NCI-H2196 treated with DMSO at 0.1 percent for 48 hours (cell line): ENCODE measurements at regions not wholly inside any gene's neighbourhood (a gene's known extent, or its start where the extent isn't known, plus 50 kb on each side); places are given as distances from the start of the nearest gene placed in this dataset.
A peak's percentile ranks its signal among the peaks of the same experiment; 100 is the strongest.

ENCODE experiments used
- DNase-seq: peaks from one replicate; lab custom pipeline; 2025; ENCODE audit not compliant: unreplicated experiment; lab: John Stamatoyannopoulos, UW

DNA sequence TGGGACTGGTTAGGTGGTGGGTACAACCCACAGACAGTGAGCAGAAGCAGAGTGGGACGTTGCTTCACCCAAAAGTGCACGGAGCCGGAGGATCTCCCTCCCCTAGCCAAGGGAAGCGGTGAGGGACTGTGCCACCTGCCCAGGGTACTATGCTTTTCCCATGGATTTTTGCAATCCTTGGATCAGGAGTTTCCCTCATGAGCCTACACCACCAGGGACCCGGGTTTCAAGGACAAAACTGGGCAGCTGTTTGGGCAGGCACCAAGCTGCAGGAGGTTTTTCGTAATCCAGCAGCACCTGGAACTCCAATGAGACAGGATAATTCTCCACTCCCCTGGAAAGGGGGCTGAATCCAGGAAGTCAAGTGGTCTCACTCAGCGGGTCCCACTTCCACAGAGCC lies 209.1 kb upstream of the CXCL12 start:
- DNase-seq: no peak

DNA sequence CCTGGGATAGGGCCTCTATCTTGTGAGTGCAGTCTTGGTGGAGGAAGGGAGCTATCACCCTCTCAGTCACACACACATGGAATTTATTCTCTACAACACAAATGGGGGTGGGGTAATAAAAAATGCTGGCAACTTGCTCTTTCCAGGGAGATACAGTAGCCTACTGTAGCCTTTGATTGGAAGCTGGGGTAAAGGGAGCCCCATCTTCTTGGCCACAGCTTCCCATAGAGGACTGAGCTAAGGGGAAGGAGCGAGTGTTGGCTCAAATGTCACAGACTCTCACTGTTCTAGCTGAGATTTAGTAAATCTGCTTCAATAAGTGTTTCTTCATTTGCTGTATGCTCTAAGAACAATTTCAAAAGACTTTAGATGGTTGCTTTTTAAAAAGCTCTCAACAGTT lies 222.2 kb upstream of the CXCL12 start:
- DNase-seq: no peak

DNA sequence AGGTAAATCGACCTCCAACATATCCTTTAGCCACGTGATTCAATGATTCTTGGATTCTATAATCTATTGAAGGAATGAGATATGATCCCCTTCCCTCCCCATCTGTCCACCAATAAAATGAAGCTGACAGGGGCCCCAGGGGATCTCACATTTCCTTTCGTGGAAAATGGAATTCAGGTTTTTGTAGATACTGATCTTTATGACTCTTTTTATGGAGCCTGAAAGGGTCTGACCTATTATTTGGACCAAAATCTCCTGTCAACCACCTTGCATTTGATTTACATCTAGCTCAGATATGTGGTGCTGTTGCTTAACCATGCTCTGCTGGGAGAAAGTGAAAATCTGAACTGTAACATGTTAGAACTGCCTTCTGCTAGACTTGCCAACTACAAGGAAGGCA lies 234.0 kb upstream of the CXCL12 start:
- no peak for DNase-seq

DNA sequence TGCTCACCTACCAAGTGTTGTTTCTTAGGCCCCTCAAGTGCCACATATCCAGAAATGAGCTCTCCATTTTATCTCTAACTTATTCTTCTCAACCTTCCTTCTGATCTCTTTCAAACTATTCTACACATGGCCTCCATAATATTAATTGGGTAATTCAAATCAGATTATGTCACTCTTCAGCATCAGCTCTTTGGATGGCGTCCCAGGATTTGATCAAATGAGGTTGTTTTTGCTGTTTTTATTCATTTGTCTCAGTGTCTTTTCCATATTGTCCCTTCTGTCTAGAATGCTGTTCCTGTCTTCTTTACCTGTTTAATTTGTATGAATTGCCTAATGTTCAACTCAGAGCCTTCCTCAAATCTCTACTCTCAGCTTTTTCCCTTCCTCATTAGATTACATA lies 234.6 kb upstream of the CXCL12 start:
- no peak for DNase-seq

DNA sequence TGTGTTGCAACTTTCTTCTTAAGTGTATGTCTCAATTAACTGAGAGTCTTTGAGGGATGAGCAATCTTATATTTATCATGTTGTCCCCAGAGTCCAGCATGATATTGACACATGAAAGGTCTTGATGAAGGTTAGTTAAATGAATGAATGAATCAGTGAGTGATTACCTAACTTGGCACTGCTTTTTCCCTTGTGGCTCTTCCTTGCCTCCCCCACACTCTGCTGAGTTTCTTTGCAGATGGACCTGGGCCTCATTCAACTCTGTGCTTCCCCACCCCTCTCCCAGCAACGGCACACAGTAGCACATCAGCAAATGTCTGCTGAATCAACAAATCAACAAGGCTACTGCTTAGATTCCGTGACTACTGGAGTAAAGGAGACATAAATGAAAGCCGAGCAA lies 235.1 kb upstream of the CXCL12 start:
- no peak for DNase-seq

DNA sequence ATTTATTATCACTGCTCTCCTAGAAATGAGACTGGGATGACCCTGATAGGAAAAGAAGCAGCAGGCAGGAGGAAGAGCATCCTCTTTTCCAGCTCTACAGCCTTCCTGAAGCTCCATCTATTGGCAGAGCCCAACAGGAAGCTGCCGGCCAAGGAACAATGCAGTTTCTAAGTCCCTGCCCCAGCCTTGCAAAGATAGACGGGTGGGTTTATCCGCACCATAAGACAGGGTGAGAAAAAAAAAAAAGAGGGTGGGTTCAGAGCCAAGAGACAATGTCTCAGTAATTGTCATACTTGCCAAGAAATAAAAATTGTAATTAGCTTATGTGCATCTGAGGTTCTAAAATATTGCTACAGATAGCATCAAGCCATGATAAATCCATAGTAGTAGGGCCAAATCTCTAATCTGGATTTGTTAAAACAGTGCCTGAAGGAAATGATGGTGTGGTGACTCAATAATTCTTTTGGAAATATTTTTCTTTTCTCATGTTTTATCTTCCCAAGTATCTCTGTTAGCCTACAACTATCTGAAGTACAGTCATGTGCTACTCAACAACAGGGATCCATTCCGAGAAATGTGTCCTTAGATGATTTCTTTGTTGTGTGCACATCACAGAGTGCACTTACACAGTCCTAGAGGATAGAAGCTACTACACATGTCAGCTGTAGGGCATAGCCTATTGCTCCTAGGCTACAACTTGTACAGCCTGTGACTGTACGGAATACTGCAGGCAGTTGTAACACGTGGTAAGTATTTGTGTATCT lies 242.9 kb upstream of the CXCL12 start:
- DNase-seq: no peak

DNA sequence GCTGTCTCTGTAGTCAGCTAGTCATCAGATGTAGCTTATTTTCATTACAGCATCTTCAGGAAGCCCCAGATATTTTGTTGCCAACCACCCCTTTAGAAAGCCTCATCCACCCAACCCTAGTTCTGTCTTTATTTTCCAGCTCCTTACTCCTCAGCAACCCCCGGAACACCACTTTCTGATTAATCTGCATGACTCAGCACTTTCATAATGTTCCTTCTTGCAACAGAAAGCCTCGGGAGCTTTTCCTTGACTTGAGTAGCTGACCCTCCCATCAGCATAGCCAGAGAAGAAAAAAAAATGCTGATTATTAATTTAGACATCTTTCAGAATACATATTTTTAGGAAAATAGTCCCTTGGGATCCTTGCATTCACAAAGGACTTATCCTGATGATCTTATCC lies 244.0 kb upstream of the CXCL12 start:
- no peak for DNase-seq

DNA sequence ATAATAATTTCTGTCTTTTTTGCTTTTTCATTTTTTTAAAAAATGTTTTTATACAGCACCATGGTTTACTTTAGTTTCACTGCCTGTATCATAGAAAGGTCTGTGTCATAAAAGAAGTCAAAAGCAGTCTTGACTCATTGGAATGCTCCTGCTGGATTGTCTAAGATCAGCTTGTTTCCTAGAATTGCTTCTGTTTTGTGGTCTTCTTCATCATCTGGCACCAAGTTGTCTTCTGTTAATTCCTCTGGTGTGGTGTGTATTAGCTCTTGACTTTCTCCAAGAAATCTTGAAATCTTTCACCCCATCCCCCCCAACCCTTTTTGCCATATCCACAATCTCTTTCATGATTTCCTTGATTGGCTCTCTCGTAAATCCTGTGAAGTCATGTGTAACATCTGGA lies 250.3 kb upstream of the CXCL12 start:
- DNase-seq: no peak

DNA sequence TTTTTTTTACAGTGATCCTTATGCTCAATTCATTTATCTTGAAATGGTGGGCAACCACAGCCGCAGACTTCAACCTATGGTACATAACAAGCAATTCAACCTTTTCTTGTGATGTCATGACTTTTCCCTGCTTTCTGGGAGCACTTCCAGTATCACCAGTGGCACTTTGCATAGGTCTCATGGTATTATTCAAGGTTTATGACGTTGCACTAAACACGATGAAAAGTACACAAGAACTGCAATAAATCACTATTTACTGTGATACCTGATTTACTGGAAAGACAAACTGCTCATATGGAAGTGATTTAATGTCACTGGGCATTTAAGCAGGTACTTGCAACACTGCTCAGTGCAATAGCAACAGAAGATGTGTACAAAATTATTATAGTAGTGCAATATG lies 251.7 kb upstream of the CXCL12 start:
- DNase-seq: no peak

DNA sequence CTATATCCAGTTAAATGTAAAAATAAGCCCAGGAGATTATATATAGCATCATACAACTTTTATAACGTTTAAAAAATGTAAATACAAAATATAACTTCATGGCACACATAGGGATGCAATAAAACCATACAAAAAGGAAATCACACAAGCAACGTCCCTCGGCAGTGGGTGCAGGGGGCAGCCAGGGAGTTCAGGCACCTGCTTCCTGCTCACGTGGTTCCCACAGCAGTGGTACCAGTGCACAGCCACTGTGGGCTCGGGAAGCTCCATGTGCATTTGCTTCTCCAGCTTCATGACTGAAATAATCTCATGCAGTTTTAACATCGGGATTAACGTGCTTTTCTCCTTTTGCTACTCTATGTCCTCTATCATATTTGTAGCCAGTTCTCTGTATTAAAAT lies 255.5 kb upstream of the CXCL12 start:
- no peak for DNase-seq

DNA sequence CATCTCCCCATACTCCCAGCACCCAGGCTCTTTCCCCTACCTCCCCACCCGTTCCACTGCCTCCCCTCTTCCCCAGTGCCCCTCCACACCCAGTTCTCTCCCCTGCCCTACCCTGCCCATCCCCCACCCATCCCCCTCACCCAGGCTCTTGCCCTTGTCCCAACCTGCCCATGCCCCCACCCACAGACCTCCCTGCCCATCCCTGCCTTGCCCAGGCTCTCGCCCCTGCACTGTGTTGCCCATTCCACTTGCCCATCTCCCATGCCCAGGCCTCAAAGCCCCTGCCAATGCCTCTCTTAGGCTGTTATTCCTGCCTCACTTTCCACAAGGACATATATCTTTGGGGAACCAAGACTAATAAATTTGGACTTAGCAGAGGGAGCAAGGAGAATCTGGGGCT lies 262.6 kb upstream of the CXCL12 start:
- no peak for DNase-seq

DNA sequence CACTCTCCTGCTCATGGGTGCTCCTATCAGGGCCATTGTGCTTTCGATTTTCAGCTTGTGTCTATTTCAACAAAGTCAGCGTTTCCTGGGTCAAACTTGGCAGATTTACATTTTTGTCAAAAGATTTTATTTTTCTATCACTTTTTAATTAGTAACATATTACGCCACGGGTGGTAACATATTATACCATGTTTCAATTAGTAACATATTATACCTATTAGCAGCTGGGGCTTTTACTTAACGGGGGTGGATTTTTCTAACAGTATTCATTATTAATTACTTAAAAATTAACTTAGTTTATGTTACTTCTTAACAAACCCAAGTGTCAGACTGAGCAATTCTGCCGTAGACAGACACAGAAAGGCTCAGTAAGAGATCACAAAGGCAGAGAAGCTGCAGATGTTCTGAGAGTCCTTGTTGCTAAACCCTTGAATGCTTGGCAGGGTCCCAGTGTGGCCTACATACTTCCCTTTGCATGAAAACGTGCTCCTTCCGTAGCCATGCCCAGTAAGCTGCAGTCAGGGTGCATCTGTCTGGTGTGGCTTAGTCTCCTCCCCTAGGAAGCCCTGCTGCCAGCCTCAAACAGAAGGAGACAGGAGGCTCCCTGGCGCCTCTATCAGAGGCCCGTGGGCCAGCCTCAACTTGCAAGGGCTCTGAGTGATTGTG lies 263.1 kb upstream of the CXCL12 start:
- DNase-seq: no peak

DNA sequence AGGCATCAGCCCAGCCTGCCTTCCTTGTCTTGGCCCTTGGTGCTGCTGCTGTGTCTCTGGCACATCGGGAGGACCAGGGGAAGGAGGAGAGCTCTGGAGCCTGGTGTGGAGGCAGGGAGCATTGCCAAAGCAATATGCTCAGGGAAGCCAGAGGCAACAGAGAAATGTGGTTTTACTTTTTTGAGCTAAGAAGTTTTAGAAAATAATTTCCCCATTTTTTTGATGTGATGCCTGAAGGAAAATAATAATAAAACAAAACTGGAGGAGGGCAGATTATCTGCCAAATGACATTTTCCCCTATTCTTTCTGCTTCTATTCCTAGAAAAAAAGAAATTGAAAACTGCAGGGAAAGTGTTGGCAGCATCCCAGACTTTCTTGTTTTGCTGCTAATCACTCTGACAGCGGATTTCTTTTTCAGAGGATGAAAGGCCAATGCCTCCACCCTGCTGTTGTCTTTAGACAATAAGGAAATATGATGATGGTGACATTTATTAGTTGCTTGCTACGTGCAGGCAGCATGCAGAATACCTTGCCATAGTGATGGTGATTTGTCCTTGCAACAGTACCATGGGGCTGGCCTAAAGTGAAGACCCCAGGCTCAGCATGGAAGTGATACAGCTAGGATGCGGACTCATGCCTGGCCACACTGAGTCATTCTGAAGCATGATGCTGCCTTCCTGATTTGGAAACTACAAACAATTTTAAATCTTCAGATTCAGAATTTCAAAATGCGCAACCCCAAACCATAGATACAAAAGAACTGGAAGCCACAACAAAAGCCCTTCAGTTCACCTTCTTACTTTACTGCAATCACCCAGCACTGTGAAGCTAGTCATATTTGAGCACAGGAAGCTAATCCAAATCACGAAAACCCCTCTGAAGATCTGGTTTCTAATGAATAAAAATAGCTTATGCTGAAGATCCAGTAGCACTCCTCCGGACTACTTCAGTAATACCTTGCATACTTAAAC lies 260.2 kb upstream of the TMEM72 start:
- DNase-seq: no peak

DNA sequence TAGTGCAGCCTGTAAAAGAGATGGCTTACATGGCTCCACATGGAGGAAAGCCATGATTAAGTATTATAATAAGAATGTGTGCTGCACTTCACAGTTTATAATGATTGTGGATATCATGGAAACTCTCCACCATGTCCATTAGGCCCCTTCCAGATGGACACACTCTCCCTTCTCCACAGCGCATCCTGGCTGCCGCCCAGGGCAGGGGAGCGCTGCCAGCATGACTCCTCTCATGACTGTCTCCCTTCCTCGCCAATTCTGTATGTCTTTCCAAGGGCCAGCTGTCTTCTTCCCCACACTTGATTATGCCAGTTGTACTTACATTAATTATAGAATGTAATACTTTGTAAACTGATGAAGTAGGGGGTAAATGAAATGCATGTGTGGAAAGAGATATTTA lies 259.3 kb upstream of the TMEM72 start:
- no peak for DNase-seq

DNA sequence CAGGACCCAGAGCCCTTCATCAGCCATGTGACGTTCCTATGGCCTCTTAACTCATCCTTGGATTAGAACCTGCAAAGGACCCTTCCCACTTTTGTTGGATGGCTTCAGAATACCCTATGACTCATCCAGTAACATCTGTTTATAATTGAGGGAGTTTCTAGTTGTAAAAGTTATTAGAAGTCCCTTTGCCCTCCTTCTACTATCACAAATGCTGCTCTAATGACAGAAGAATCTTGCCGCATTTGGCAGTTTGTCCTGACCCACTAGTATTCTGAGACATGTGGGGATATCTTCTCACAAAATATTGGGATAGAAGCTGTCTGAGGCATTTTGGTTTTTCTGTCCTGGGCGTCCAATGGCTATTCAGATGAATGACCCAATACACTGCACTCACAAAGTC lies 251.8 kb upstream of the TMEM72 start:
- no peak for DNase-seq

DNA sequence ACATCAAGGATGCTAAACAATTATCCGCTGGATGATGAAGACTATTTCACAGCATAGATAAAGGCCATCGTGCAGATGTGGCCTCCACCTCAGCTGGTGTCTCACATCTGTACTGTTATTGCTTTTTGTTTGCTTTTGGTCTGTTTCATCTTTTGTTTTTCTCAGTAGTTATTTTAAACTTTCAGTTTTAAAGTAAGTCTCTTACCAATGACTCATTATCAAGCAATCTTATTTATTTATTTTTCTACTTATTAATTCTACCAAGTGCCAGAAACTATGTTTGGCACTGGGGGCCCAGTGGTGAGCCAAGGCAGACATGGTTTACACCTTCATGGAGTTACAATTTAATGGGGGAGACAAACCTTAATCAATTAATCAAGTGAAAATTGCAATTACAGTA lies 250.9 kb upstream of the TMEM72 start:
- no peak for DNase-seq

DNA sequence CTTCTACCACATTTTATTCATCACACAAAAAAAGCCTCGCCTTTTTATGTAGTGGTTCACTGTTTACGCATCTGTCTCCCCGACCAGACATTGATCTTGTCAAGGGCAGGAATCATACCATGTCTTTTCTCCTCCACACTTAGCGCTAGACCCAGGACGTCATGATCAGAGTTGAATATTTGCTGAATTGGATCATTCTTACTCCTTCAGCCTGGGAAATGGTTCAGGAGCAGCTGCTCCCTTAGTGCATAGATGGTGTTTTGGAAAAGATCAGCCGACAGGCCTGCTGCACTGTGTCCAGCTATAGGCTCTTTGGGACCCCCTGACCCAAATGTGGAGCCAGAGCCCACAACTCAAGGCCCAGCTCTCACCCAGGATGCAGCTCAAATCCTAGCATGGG lies 249.1 kb upstream of the TMEM72 start:
- no peak for DNase-seq

DNA sequence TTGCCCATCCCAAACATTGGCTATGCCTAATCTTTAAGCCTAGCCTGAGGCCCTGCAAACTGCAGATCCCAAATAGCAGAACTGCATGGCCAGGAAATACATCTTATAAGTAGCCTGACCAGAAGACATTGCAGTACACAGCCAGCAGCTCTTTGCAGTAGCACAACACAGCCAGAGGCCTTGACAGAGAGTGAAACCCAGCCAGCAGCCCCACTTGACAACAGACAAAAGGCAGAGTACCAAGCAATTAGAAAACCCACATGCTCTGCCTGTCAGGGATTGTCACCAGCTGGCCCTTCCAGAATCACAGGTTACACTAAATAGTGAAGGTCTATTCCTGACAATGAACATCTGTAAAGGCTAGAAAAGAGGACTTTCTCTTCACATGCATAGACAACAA lies 242.8 kb upstream of the TMEM72 start:
- no peak for DNase-seq

DNA sequence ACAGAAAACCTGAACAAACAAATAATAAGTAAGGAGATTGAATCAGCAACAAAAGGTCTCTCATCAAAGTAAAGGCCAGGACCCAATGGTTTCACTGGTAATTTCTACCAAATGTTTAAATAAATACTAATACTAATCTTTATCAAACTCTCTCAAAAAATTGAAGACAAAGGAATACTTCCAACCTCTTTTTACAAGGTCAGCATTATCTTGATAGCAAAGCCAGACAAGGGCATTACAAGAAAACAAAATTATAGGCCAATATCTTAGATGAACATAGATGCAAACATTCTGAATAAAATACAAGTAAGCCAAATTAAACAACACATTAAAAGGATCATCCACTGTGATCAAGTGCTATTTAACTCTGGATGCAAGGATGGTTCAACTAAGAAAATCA lies 239.8 kb upstream of the TMEM72 start:
- DNase-seq: no peak

DNA sequence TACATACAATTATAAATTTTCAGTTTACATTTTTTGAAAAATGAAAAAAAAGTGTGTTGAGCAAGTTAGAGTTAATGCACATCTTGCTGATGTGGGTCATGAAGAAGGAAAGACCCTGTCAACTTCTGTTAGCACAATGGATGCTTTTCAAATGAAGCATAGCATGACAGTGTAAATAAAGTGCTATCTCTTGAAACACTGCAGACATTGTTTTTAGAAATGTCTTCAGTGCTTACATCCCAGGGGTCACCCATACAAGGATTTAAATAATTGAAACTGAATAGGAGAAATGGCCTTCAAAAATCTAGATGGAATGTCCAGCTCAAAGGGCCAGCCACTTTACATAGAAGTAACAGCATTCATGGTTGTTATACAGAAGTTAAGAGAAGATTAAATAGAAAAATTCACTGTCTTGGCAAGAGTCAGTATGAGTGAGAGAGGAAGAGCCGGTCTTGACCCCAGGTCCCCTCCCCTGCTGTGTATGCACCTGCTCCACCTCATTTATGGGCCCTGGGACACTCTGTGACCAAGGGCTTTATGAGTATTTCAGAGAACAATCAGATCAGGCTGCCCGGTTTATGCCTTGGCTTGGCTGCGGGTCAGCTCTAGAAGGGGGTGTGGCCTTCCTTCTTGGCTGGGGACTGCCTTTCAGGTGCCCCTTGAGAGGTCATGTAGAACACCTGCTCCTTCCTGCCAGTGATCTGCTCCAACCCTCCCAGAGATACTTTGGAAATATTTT lies 237.7 kb upstream of the TMEM72 start:
- peak; percentile 9 for DNase-seq
